ENCODE measurements at regions not wholly inside any gene's neighbourhood (a gene's known extent, or its start where the extent isn't known, plus 50 kb on each side); places are given as distances from the start of the nearest gene placed in this dataset.

DNA sequence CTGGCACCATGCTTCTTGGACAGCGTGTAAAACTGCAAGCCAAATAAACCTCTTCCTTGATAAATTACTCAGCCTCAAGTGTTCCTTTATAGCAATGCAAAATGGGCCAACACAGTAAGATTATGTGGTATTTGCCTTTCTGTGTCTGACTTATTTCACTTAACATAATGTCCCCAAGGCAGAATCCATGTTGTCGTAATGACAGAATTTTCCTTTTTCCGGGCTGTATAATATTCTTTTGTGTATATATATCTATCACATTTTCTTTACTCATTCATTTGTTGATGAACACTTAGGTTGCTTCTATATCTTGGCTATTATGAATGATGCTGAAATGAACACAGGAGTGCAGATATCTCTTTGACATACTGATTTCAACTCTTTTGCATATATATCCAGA lies 209.1 kb upstream of the PTER start:
- no peak overlapping the region for H3K27ac ChIP-seq (ENCODE audit: low read depth, low read length)
- POLR2A ChIA-PET: no interaction called here
- DNase-seq (ENCODE audit: low read depth, low spot score): no peak
- no peak overlapping the region for H3K4me3 ChIP-seq (ENCODE audit: low read depth, low read length)
- CTCF ChIA-PET: no interaction called here
- H3K27me3 ChIP-seq (ENCODE audit: control insufficient read depth, insufficient read depth, low read length): no peaks in the 10 kb centered on the region
- peaks cover 5% of the 10 kb centered on the region for H3K9me3 ChIP-seq (ENCODE audit: control insufficient read depth, insufficient read depth, low read length)
- TF ChIP-seq, protein P1, sequence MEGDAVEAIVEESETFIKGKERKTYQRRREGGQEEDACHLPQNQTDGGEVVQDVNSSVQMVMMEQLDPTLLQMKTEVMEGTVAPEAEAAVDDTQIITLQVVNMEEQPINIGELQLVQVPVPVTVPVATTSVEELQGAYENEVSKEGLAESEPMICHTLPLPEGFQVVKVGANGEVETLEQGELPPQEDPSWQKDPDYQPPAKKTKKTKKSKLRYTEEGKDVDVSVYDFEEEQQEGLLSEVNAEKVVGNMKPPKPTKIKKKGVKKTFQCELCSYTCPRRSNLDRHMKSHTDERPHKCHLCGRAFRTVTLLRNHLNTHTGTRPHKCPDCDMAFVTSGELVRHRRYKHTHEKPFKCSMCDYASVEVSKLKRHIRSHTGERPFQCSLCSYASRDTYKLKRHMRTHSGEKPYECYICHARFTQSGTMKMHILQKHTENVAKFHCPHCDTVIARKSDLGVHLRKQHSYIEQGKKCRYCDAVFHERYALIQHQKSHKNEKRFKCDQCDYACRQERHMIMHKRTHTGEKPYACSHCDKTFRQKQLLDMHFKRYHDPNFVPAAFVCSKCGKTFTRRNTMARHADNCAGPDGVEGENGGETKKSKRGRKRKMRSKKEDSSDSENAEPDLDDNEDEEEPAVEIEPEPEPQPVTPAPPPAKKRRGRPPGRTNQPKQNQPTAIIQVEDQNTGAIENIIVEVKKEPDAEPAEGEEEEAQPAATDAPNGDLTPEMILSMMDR (IDR thresholded peaks at IDR 0.05; ENCODE audit: low read depth, low read length): no peak

DNA sequence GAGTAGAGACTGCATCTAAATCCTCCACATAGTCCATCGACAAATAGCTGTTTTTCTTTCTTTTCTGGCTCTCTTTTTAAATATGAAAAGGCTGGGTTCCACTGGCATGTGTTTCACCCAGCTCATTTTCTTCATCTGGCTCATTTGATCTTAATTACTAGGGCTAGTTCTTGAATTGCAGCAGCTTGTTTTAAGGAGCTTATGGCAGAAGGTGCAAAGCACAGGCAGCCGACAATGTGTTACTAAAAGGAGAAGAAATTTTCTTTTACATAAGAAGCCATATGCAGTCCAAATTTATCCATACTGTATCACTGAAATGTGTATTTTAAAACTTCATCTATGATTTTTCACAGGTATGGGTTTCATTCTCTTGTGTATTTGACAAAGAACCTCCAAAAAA lies 205.6 kb upstream of the PTER start:
- no peak overlapping the region for H3K27ac ChIP-seq (ENCODE audit: low read depth, low read length)
- CTCF ChIA-PET: interaction anchor here (0.6 kb wide), 1 partner anchor 1033 kb away, joined by 3 read pairs; no protein-coding TSS in a partner anchor
- H3K4me3 ChIP-seq (ENCODE audit: low read depth, low read length): no peak overlapping the region
- H3K27me3 ChIP-seq (ENCODE audit: control insufficient read depth, insufficient read depth, low read length): no peaks in the 10 kb centered on the region
- DNase-seq (ENCODE audit: low read depth, low spot score): no peak
- TF ChIP-seq, protein P1 (IDR thresholded peaks at IDR 0.05; ENCODE audit: low read depth, low read length): no peak
- POLR2A ChIA-PET: no interaction called here
- peaks cover 7% of the 10 kb centered on the region for H3K9me3 ChIP-seq (ENCODE audit: control insufficient read depth, insufficient read depth, low read length)

DNA sequence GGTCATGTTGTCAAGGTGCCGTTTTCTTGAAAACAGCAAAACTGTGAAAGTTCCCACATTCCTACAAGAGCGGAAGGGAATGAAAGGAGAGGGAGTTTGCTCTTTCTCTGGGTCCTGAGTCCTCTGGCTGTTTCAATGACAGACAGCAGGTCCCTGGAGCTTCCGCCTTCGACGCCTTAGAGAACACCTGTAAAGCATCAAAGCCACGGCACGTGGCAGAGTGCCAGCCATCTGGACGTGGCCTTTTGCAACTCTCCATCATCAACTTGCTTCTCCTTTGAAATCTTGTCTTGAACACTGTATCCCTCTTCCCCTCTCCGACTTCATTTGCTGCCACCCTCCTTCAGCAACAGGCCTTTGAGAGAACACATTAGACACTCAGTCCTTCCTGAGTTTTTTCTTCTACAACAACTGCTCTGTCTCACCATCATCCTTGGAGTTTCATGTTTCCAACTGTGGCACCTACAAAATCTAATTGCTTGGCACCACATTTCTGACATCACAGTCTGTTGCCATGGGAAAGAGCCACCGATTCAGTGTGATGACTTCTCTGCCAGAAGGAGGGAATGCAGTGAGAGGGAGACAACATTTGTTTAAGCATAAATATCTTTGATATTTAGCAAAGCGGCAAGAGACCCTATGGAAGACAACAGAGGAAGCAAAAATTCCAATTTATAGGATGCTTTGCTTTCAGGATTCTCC lies 204.9 kb upstream of the PTER start:
- ChIA-PET POLR2A (no interaction called here), CTCF (no interaction called here)
- Histone ChIP-seq H3K27me3 (ENCODE audit: control insufficient read depth, insufficient read depth, low read length) (no peaks in the 10 kb centered on the region), H3K27ac (ENCODE audit: low read depth, low read length) (no peak overlapping the region), H3K9me3 (ENCODE audit: control insufficient read depth, insufficient read depth, low read length) (peaks cover 7% of the 10 kb centered on the region), H3K4me3 (ENCODE audit: low read depth, low read length) (no peak overlapping the region)
- TF ChIP-seq, protein P1 (IDR thresholded peaks at IDR 0.05; ENCODE audit: low read depth, low read length): no peak
- no peak for DNase-seq (ENCODE audit: low read depth, low spot score)

DNA sequence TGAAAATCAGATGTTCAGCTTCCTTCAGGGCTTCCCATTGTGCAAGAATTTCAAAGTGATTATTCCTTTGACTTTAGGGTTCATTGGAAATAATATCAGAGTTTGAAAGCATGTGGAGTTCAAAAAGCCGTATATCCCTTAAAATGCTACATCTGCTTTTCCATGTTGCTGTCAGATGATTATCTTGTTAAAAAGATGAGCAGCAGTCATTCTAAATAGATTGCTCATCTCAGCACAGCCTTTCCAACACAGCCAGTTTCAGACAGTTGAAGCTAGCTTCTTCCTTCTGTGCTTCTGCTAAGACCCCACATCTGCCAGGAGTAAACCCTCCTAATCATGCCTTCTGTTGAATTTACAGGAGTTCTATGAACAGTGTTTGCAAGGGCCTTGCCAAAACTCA lies 204.4 kb upstream of the PTER start:
- H3K9me3 ChIP-seq (ENCODE audit: control insufficient read depth, insufficient read depth, low read length): peaks cover 7% of the 10 kb centered on the region
- DNase-seq (ENCODE audit: low read depth, low spot score): no peak
- ChIA-PET POLR2A (no interaction called here), CTCF (no interaction called here)
- no peak overlapping the region for H3K4me3 ChIP-seq (ENCODE audit: low read depth, low read length)
- no peak overlapping the region for H3K27ac ChIP-seq (ENCODE audit: low read depth, low read length)
- TF ChIP-seq, protein P1 (IDR thresholded peaks at IDR 0.05; ENCODE audit: low read depth, low read length): no peak
- H3K27me3 ChIP-seq (ENCODE audit: control insufficient read depth, insufficient read depth, low read length): no peaks in the 10 kb centered on the region

DNA sequence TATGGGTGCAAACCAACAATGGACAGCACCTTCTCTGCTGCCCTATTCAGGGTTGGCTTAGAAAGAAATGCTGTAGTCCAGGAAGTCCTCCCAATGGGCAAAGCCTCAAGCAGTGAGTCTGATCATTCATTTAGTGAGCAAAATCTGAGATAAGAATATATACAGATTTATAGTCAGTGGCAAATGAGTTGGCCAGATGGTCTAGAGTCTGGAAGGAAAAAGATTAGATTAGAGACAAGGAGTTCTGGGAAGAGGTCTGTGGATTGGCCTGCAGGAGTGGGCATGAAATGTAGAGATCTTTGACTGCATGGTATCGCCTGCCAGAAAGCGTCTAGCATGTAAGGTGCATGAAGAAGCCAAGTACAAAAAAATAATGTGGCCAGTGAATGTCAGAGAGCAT lies 201.9 kb upstream of the PTER start:
- no peak overlapping the region for H3K4me3 ChIP-seq (ENCODE audit: low read depth, low read length)
- H3K27ac ChIP-seq (ENCODE audit: low read depth, low read length): no peak overlapping the region
- TF ChIP-seq, protein P1 (IDR thresholded peaks at IDR 0.05; ENCODE audit: low read depth, low read length): no peak
- DNase-seq (ENCODE audit: low read depth, low spot score): no peak
- peaks cover 6% of the 10 kb centered on the region for H3K9me3 ChIP-seq (ENCODE audit: control insufficient read depth, insufficient read depth, low read length)
- no peaks in the 10 kb centered on the region for H3K27me3 ChIP-seq (ENCODE audit: control insufficient read depth, insufficient read depth, low read length)
- ChIA-PET CTCF (no interaction called here), POLR2A (no interaction called here)
